ENCODE measurements at regions not wholly inside any gene's neighbourhood (a gene's known extent, or its start where the extent isn't known, plus 50 kb on each side); places are given as distances from the start of the nearest gene placed in this dataset.

DNA sequence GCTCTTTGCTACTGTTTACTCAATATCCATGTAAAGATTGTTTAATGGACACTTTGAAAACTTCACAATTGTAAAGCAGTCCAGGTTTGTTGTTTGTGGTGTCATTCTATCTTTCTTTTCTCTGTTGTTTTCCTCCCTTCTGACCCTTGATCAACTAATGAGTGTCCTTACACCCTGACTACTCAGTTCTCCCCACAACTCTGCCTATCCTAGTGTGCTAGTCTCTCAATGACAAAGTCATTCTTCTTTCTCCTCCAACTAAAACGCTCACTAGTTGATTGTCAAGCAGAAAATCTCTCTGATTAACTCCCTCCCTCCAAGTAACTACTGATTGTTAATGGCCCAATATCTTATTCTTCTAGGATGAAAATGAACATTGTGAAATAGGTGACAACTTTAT is 148.5 kb upstream of the FBXO33 start:
- H3K4me3 ChIP-seq: no peak overlapping the region
- no peak overlapping the region for H3K27ac ChIP-seq
- no peak for TF ChIP-seq Cebpa-rat (IDR thresholded peaks at IDR 0.05)
- H3K4me2 ChIP-seq: no peak overlapping the region
- H3K4me1 ChIP-seq: peaks cover 0 to 9% (median 6%) of the 10 kb centered on the region in 10 experiments; a peak in 10 of 20 replicates
- peaks cover 7 to 12% (median 10%) of the 10 kb centered on the region in 11 experiments; a peak in 21 of 22 replicates for H3K9me3 ChIP-seq (replicated peaks in 1 of 11)
- H4K20me1 ChIP-seq: no peaks in the 10 kb centered on the region
- no peaks in the 10 kb centered on the region for H3K36me3 ChIP-seq
- no peaks in the 10 kb centered on the region for H3K27me3 ChIP-seq
- no peak overlapping the region for H3K9ac ChIP-seq

DNA sequence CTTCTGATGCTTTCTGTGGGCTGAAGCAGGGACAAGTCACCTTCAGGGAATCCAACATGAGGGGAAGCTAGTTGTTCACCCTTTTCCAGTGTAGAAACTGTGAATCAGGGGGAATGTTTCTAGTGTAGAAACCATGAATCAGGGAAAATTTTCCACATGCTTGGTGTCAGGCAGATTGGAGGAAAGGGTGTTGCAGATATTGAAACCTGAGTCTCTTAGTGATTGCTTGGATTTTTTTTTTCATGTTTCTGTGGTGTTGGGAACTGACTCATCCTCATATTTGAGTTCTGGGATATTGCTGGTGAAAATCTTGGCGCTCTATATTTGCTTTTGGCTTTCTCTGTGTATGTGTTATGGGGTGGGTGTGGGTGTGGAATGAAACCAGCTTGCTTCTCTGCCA is 144.5 kb upstream of the FBXO33 start:
- Histone ChIP-seq H3K4me2 (no peak overlapping the region), H3K36me3 (no peaks in the 10 kb centered on the region), H3K9ac (no peak overlapping the region), H3K4me1 (peaks cover 0 to under 1% (median 0%) of the 10 kb centered on the region in 10 experiments; a peak in 1 of 20 replicates), H4K20me1 (no peaks in the 10 kb centered on the region), H3K4me3 (no peak overlapping the region), H3K27me3 (no peaks in the 10 kb centered on the region), H3K27ac (no peak overlapping the region), H3K9me3 (replicated peaks in 1 of 11) (peaks cover 16 to 23% (median 19%) of the 10 kb centered on the region in 11 experiments; a peak in 21 of 22 replicates)
- no peak for TF ChIP-seq Cebpa-rat (IDR thresholded peaks at IDR 0.05)

DNA sequence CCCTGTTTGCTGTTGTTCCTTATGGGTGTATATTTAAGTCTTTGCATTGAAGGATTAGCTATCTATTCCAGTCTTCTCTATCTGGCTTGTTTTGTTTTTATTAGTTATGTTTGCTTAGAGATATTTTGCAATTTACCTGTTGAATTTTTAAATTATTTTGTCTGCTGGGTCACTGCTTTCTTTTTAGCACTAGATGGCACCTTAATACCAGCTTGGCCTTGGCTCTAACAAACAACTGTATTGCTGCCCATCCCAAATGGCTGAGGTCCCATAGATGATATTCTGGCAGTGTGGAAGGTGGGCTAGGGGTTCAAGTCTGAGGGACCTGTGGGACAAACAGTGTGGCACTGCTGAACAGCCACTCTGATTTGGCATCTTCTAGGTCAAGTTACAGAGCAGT is 144.0 kb upstream of the FBXO33 start:
- no peaks in the 10 kb centered on the region for H3K27me3 ChIP-seq
- no peak overlapping the region for H3K27ac ChIP-seq
- TF ChIP-seq Cebpa-rat (IDR thresholded peaks at IDR 0.05): no peak
- no peak overlapping the region for H3K4me2 ChIP-seq
- no peaks in the 10 kb centered on the region for H4K20me1 ChIP-seq
- no peak overlapping the region for H3K9ac ChIP-seq
- H3K36me3 ChIP-seq: no peaks in the 10 kb centered on the region
- no peaks in the 10 kb centered on the region for H3K4me1 ChIP-seq
- no peak overlapping the region for H3K4me3 ChIP-seq
- H3K9me3 ChIP-seq (replicated peaks in 1 of 11): peaks cover 16 to 23% (median 19%) of the 10 kb centered on the region in 11 experiments; a peak in 21 of 22 replicates

DNA sequence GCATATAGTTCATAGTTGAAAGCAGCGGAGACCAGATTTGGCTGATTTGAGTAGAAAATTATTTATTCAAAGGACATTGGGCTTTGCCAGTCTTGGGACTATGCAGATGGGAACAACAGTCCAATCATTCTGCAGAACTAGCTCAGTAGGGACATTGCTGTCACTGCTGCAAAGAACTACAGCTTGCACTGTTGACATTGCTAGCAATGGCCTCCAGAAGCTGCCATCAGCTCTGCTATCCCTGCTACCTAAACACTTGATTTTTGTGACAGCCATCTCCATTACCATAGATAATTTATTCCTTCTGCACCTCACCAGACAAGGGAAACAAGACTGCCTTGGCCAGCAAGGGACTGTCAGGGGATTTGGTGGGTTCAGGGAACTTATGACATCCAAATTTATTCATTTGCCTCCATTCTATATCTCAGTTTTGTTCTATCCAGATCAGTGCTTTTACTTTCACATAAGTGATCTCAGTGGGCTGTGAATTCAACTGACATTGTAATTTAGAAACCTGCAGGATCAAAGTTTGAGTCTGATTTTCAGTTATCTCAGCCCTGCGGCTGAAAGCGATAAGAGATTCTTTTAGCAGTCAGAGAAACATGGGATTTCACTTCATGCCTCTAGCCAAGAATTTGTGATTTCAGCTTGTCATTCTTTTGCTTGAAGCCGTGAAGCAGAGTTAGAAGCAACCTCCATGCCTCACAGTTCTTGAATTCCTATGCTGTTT is 136.7 kb upstream of the FBXO33 start:
- H3K36me3 ChIP-seq: no peaks in the 10 kb centered on the region
- no peaks in the 10 kb centered on the region for H3K27me3 ChIP-seq
- H4K20me1 ChIP-seq: no peaks in the 10 kb centered on the region
- no peaks in the 10 kb centered on the region for H3K4me1 ChIP-seq
- no peak overlapping the region for H3K4me2 ChIP-seq
- TF ChIP-seq Cebpa-rat (IDR thresholded peaks at IDR 0.05): no peak
- no peak overlapping the region for H3K9ac ChIP-seq
- no peak overlapping the region for H3K27ac ChIP-seq
- H3K4me3 ChIP-seq: no peak overlapping the region
- no peaks in the 10 kb centered on the region for H3K9me3 ChIP-seq (replicated peaks in 1 of 11)

DNA sequence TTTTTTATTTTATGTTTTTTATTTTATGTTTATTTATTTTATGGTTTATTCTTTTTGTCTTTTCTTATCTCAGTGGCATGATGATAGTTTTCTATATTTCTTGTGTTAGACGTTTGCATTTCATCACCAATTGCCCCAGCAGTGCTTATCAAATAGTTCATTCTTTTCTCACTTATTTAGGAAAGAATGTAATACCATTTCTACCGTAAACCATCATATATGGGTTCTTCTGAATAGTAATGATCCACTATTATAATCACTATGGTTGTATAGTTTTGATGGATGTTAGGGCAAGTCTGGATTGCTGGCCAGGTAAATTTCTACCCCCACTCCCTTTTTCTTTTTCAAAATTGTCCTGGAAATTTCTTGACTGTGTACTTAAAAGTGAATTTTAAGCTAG is 134.6 kb upstream of the FBXO33 start:
- TF ChIP-seq Cebpa-rat (IDR thresholded peaks at IDR 0.05): no peak
- no peak overlapping the region for H3K27ac ChIP-seq
- no peaks in the 10 kb centered on the region for H3K27me3 ChIP-seq

DNA sequence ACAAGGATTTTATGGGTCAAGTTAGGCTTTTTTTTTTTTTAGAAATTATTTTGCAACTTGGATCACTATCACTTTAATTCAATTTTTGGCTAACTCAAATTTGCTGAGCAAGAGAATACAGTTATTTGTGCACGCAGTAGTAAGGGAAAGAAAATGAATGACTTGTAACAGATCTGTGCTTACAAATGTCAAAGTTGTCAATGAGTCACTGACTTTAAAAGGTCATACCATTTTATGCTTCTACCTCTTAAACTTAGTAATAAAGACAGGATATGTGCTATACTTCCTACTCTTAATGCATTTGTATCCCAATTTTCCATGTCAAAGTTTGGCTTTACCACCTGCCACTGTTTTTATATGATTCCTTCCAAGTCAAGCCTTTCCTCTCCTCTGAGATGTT is 131.1 kb upstream of the FBXO33 start:
- Histone ChIP-seq H3K36me3 (no peaks in the 10 kb centered on the region), H3K4me1 (no peaks in the 10 kb centered on the region), H4K20me1 (no peaks in the 10 kb centered on the region), H3K4me2 (no peak overlapping the region), H3K9ac (no peak overlapping the region), H3K27ac (no peak overlapping the region), H3K4me3 (no peak overlapping the region), H3K9me3 (replicated peaks in 1 of 11) (peaks cover 0 to 13% (median 8%) of the 10 kb centered on the region in 11 experiments; a peak in 15 of 22 replicates), H3K27me3 (no peaks in the 10 kb centered on the region)
- no peak for TF ChIP-seq Cebpa-rat (IDR thresholded peaks at IDR 0.05)

More for the DNA sequence above, 134.6 kb upstream of the FBXO33 start:
- no peak overlapping the region for H3K9ac ChIP-seq
- no peaks in the 10 kb centered on the region for H3K4me1 ChIP-seq
- no peaks in the 10 kb centered on the region for H3K36me3 ChIP-seq
- no peak overlapping the region for H3K4me3 ChIP-seq
- H4K20me1 ChIP-seq: no peaks in the 10 kb centered on the region
- no peaks in the 10 kb centered on the region for H3K9me3 ChIP-seq (replicated peaks in 1 of 11)
- no peak overlapping the region for H3K4me2 ChIP-seq

DNA sequence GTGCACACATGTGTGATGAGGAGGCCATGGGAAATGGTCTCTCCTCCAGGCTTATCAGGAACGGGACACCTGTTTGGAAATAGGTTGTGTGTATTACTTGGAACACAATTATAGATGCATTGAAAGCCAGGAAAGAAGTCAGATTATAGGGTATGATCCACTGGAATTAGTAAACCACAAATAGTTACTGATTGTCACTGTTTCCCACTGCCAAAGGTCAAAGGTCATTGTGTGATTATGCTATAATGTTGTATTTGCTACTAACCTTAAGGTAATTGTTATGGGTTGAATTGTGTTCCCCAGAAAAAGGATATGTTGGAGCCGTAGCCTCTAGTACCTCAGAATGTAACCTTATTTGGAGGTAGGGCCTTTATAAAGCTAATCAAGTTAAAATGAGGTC is 129.9 kb upstream of the FBXO33 start:
- no peak overlapping the region for H3K4me3 ChIP-seq

DNA sequence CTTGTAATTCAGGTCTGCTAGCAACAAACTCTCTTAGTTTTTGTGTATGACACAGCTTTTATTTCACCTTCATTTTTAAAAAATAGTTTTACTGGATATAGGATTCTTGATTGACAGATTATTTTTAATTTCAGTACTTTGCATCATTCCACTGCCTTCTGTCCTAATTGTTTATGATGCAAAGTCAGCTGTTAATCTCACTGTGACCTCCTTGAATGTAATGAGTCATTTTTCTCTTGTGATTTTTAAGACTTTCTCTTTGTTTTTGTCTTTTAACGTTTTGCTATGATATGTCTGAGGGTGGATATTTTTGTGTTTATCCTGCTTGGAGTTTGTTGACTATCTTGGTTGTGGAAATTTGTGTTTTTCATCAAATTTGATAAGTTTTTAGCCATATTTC is 126.3 kb upstream of the FBXO33 start:
- no peak overlapping the region for H3K9ac ChIP-seq
- H3K27me3 ChIP-seq: no peaks in the 10 kb centered on the region
- no peaks in the 10 kb centered on the region for H3K4me1 ChIP-seq
- no peaks in the 10 kb centered on the region for H3K36me3 ChIP-seq
- H4K20me1 ChIP-seq: no peaks in the 10 kb centered on the region
- peaks cover 0 to 21% (median 11%) of the 10 kb centered on the region in 11 experiments; a peak in 16 of 22 replicates for H3K9me3 ChIP-seq (replicated peaks in 1 of 11)
- no peak for TF ChIP-seq Cebpa-rat (IDR thresholded peaks at IDR 0.05)
- no peak overlapping the region for H3K4me2 ChIP-seq
- H3K4me3 ChIP-seq: no peak overlapping the region
- no peak overlapping the region for H3K27ac ChIP-seq

More for the DNA sequence above, 129.9 kb upstream of the FBXO33 start:
- no peak for TF ChIP-seq Cebpa-rat (IDR thresholded peaks at IDR 0.05)
- Histone ChIP-seq H3K9me3 (replicated peaks in 1 of 11) (peaks cover 0 to 21% (median 11%) of the 10 kb centered on the region in 11 experiments; a peak in 16 of 22 replicates), H3K4me1 (no peaks in the 10 kb centered on the region), H3K27ac (no peak overlapping the region), H3K4me2 (no peak overlapping the region), H3K36me3 (no peaks in the 10 kb centered on the region), H4K20me1 (no peaks in the 10 kb centered on the region), H3K9ac (no peak overlapping the region), H3K27me3 (no peaks in the 10 kb centered on the region)

DNA sequence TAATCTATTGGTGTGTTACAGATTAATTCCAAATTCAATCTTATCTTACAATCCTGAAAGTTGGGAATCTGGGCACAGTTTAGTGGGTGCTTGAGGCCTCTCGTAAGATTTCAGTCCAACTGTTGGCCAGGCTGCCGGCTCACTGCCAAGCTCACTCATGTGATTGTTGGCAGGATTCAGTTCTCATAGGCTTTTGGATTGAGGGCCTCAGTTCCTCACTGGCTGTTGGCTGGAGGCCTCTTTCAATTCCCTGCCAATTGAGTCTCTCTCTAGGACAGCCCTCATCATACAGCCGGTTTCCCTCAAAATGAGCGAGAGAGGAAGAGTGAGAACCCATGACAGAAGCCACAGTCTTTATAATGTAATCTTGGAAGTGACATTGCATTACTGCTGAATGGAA is 123.5 kb upstream of the FBXO33 start:
- H3K27ac ChIP-seq: no peak overlapping the region
- H3K9ac ChIP-seq: no peak overlapping the region
- no peak overlapping the region for H3K4me3 ChIP-seq
- peaks cover 0 to 21% (median 11%) of the 10 kb centered on the region in 11 experiments; a peak in 16 of 22 replicates for H3K9me3 ChIP-seq (replicated peaks in 1 of 11)
- no peak for TF ChIP-seq Cebpa-rat (IDR thresholded peaks at IDR 0.05)
- no peak overlapping the region for H3K4me2 ChIP-seq
- H3K36me3 ChIP-seq: no peaks in the 10 kb centered on the region
- H3K4me1 ChIP-seq: no peaks in the 10 kb centered on the region
- H3K27me3 ChIP-seq: no peaks in the 10 kb centered on the region
- H4K20me1 ChIP-seq: no peaks in the 10 kb centered on the region

DNA sequence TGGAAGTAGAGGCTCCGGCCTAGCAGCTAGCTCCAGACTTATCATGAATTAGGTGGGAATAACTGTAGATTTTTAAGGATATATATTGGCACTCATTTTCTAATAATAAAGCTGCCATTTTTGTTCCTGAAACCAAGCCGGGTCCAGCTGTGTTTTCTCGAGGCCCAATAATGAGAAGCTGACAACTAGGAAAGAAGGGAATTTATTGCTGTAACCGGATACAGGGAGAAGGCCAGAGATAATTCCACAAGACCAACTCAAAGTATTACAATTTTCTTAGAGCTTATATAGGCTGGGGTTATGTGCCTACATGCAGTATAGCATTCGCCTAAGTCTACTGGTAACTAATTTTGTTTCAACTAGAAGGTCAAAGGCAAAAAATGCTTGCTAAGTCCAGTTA is 122.3 kb upstream of the FBXO33 start:
- no peak overlapping the region for H3K4me2 ChIP-seq
- no peaks in the 10 kb centered on the region for H4K20me1 ChIP-seq
- no peak overlapping the region for H3K27ac ChIP-seq
- no peaks in the 10 kb centered on the region for H3K36me3 ChIP-seq
- no peaks in the 10 kb centered on the region for H3K27me3 ChIP-seq
- H3K9ac ChIP-seq: no peak overlapping the region
- no peak overlapping the region for H3K4me3 ChIP-seq
- H3K9me3 ChIP-seq (replicated peaks in 1 of 11): peaks cover 0 to 20% (median 11%) of the 10 kb centered on the region in 11 experiments; a peak in 16 of 22 replicates
- TF ChIP-seq Cebpa-rat (IDR thresholded peaks at IDR 0.05): no peak
- no peaks in the 10 kb centered on the region for H3K4me1 ChIP-seq
